GM13977 (cell line): ENCODE measurements at regions not wholly inside any gene's neighbourhood (a gene's known extent, or its start where the extent isn't known, plus 50 kb on each side); places are given as distances from the start of the nearest gene placed in this dataset.

Experiments used
- DNase-seq: peaks from one replicate; pipeline ENCODE4 v3.0.0; 2012; ENCODE audit warnings: low spot score
- in situ Hi-C: fragments of 300-500 bp; cut with MboI; formaldehyde crosslinking; loops from one replicate; pipeline ENCODE4 v1.12.0; 2022; ENCODE audit warnings: low sequenced_read_pairs, low pct_unique_long_range_greater_than_20kb, mixed read lengths, inconsistent platforms; ENCODE audit not compliant: unreplicated experiment
- TF ChIP-seq, protein P1 (sequence below): IDR thresholded peaks from 2 replicates; pipeline ENCODE4 v1.5.1; 2012; ENCODE audit warnings: mild to moderate bottlenecking, control low read depth; ENCODE audit not compliant: insufficient read depth; ENCODE audit errors: extremely low read depth, missing control alignments

DNA sequence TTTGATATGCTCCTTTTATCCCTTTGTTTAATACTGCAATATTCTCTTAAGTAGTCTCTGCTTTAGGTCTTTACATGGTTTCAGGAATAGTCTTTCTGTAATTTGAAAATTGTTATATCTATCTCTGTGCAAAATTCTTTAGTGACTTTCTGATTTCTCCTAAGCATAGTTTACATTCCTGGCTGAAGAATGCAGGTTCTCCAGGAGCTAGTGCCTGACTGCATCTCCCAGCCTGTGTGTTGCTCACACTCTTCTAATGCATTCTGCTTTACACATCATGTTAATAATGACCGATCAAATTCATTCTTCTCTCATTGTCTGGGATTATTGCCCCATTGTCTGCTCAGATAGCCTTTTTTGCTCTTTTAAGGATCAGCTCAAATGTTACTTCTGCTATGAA is 1349.2 kb downstream of the DSC3 start:
- DNase-seq: no peak
- in situ Hi-C loops: no loop called here
- TF ChIP-seq, protein P1, sequence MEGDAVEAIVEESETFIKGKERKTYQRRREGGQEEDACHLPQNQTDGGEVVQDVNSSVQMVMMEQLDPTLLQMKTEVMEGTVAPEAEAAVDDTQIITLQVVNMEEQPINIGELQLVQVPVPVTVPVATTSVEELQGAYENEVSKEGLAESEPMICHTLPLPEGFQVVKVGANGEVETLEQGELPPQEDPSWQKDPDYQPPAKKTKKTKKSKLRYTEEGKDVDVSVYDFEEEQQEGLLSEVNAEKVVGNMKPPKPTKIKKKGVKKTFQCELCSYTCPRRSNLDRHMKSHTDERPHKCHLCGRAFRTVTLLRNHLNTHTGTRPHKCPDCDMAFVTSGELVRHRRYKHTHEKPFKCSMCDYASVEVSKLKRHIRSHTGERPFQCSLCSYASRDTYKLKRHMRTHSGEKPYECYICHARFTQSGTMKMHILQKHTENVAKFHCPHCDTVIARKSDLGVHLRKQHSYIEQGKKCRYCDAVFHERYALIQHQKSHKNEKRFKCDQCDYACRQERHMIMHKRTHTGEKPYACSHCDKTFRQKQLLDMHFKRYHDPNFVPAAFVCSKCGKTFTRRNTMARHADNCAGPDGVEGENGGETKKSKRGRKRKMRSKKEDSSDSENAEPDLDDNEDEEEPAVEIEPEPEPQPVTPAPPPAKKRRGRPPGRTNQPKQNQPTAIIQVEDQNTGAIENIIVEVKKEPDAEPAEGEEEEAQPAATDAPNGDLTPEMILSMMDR: no peak

- TF ChIP-seq, protein P1: no peak
- in situ Hi-C loops: no loop called here
- no peak for DNase-seq
These were observed 1361.0 kb downstream of the DSC3 start for GRCh38 chr18:29681578-29681977.

DNA sequence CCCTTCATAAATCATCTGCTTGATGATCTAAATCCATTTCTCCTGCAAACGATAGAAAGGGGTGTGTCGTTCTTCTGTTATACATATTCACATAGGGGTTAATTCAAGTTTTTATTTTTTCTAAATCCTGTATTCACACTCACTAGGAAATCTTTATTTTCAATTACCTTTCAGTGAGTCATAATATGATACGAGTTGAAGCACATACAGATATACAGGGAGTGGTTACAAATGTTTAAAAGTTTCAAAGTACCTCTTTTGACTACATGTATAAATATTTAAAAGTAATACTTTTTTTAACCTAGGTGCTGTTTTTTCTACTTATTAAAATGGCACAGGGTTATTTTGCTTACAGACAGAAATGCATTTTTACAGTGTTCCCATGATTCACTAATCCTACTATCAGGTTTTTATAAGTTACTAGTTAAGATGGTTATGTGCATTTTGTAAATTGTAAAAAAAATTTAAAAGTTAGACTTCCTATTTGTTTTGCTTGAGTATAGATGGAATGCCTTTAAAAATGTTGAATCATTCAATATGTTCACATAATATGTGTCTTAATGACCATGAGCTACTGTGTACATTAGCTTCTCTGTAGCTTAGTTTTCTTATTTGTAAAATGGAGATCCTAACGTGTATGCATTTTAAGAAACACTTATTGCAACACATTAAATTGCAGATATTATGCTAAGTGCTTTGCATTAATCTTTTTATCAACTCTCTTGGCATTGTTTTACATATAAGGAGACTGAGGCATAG is 1378.1 kb downstream of the DSC3 start:
- in situ Hi-C loops: no loop called here
- DNase-seq: no peak
- TF ChIP-seq, protein P1: no peak

GRCh38 chr18:29661924-29662323 is 1380.6 kb downstream of the DSC3 start:
- no peak for DNase-seq
- in situ Hi-C loops: no loop called here

DNA sequence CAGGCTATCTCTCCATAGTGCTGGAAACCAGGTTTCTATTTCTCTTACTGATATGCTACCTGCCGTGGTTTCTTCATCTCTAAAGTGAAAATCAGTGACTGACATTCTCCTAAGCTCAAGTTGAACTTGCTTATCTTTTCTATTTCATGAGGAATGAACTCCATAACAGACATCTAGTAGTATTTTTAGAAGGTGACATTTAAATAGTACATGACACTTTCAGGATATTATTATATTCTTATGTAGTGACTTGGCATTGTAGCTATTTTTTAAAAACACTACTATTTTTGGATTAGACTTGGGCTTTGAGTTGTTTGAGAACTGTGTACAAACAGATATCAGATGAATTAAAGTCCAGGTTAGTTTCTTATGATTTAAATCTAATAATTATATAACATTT is 1381.8 kb downstream of the DSC3 start:
- TF ChIP-seq, protein P1: no peak
- in situ Hi-C loops: no loop called here
- no peak for DNase-seq

More at GRCh38 chr18:29661924-29662323, 1380.6 kb downstream of the DSC3 start:
- TF ChIP-seq, protein P1: no peak

DNA sequence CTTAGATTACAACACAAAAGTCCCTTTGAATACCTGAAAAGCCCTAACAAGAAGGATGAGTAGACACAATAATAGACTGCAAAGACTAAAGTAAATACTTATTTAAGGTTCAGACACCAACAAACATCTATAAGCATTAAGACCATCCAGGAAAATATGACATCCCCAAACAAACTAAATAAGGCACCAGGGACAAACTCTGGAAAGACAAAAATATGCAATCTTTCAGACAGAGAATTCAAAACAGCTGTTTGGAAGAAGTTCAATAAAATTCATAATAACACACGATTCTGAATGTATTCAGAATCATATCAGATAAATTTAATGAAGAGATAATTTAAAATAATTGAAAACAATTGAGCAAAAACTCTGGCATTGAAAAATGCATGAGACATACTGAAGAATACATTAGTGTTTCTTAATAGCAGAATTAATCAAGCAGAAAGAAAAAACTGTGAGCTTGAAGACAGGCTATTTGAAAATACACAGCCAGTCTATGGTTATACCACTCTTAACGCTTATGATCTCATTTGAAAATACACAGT is 1388.8 kb downstream of the DSC3 start:
- in situ Hi-C loops: no loop called here
- no peak for DNase-seq
- TF ChIP-seq, protein P1: no peak
